NK-92 treated with Interleukin-12 subunit alpha and Interleukin-12 subunit beta, amount 100 ng/mL, for 24 hours (cell line): ENCODE measurements at regions not wholly inside any gene's neighbourhood (a gene's known extent, or its start where the extent isn't known, plus 50 kb on each side); places are given as distances from the start of the nearest gene placed in this dataset.
"Not testable (repeated sequence)": the region's sequence is repeated elsewhere in the genome, so short reads cannot be mapped to it uniquely, and the experiment has no call there.

ENCODE experiments used
- DNase-seq: peaks from one replicate; lab custom pipeline; 2025; lab: John Stamatoyannopoulos, UW

GRCh38 chr13:89968470-89968869 lies 1379.0 kb upstream of the MIR17HG start:
- DNase-seq: no peak

DNA sequence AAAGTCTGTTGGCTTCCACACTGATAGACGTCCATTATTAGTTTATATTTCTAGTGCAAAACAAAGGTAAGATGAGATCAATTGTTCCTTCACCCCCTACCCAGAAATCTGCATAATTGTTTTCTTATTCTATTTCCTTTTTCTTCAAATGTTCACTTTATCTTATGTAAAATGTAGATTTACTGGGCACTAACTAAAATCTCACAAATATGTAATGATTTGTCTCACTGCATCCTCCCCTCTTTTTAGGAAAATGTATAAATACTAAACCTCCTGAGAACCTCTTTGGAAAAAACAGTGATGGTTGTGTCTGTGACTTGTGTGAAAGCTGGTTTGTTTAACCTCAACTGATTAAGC lies 1377.2 kb upstream of the MIR17HG start:
- DNase-seq: no peak

- DNase-seq: no peak
These were observed 1370.3 kb upstream of the MIR17HG start for GRCh38 chr13:89977203-89977602.

- no peak for DNase-seq
These were observed 1366.6 kb upstream of the MIR17HG start for GRCh38 chr13:89980896-89981295.

- DNase-seq: no peak
These were observed 1364.9 kb upstream of the MIR17HG start for GRCh38 chr13:89982407-89983095.

- no peak for DNase-seq
These were observed 1359.3 kb upstream of the MIR17HG start for GRCh38 chr13:89988206-89988605.

GRCh38 chr13:90003566-90003965 lies 1343.9 kb upstream of the MIR17HG start:
- no peak for DNase-seq

DNA sequence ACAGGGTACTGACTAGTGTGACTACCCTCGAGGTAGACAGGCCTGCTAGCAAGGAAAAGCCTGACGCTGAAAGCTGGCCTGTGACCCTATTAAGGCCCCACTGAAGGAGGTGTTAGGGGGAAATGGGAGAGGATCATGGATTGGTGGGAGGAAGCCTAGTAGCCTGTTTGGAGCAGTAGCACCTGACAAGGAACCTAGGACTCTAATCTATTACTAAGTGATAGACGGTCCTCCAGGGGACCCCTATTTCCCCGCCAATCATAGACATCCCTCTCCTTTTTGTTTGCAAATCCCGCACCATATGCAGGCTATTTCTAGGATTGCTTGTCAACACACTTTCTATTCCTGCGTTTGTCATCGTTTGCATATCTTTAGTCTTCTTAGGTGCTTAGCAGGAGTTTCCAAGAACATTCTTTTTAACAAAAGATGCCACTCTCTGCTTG lies 1338.8 kb upstream of the MIR17HG start:
- no peak for DNase-seq

GRCh38 chr13:90014038-90014437 lies 1333.4 kb upstream of the MIR17HG start:
- no peak for DNase-seq

DNA sequence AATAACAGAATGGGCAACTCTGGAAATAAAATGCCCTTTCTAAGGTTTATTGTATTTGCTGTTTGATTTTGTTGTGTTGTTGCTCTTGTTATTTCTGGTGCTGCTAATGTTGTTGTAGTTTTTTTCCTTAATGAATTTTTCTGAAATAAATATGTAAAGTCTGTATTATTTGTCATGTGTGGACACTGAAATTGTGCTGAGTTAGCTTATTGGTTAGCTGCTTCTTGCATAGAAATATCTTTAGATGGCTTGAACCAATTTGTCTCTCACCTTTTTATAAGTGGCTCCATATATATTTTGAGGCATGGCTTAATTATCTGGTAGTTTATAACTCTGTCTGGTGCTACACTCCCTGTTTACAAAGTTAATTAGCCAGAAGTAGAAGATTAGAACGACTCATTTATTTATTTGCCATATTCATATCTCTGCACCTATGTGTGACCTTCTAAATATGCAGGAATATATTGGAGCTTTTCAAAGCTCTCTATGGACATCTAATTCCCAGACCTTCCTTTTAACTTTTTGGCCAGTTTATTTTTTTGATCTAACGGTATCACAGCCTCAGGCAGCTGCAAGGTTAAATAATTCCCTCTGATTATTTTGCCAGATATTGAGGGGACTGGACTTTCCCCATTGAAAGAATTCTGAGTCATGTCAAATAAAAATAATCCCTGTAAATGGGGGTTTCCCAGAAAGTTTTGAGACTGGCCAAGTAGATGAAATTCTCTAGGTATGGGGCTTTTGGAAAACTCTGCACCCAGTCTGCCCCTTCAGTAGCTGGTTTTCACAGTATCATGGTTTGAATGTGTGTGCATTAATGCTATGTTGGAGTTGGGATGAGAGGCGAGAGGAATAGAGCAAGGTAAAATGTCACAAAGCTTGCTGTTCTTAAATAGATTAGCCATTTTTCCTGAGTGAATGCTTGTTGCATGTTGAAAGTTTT lies 1331.7 kb upstream of the MIR17HG start:
- DNase-seq: no peak

DNA sequence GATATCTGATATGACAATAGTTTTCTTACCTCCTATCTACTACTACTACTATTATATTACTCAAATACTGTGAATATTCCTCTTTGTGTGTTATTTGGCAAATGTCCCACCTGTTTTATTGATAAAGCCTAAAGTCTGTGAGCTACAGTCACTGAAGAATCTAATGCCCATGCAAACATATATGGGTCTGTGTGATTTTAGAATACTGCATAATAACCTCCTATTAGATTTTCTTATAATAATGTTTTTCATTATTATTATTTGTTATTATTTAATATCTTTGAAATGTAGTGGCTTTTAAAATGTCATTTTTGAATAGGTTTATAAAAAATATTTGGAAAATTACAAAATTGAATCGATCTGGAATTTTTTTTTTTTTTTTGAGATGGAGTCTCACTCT lies 1330.8 kb upstream of the MIR17HG start:
- DNase-seq: no peak

DNA sequence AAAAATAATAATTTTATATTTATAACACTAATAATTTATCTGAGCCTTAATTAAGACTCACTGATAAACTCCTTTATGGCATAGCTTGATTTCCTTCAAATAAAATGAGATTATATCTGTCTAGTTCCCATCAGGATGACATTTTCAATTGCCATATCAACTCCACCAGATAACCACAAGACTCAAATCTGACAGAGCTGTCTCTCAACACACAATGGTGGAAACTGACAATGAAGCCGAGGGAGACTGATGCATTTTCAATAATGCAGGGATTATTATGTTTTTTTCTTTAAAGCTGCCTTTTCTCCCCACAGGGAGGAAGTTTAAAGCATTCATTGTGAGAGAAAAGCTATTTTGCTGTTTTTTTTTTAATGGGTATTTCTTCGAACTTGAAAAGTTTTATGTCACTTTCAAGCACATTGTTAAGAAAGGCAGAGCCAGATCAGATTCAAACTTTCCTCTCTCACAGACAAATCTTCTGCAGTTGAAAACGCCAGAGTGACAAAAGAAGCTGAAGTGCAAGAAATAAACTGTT lies 1326.9 kb upstream of the MIR17HG start:
- DNase-seq: no peak

- no peak for DNase-seq
These were observed 1320.1 kb upstream of the MIR17HG start for GRCh38 chr13:90027409-90027808.

DNA sequence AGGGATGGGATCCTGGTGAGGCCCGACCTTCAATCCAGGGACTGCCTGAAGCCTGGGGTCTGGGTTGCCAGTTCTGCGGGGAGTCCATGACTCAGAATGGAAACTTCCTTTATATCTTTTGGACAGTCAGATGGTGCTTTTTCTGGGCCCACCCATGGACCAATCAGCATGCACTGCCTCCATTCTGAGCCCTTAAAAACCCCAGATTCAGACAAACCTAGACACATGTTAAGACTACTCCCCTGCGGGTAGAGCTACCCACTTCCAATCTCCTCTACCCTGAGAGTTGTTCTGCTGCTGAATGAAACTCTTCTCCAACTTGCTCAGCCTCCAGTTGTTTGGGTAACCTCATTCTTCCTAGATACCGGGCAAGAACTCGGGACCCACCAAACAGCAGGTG lies 1315.2 kb upstream of the MIR17HG start:
- no peak for DNase-seq

GRCh38 chr13:90032841-90033493 lies 1314.5 kb upstream of the MIR17HG start:
- no peak for DNase-seq

GRCh38 chr13:90039516-90039915 lies 1308.0 kb upstream of the MIR17HG start:
- no peak for DNase-seq

- DNase-seq: no peak
These were observed 1299.9 kb upstream of the MIR17HG start for GRCh38 chr13:90047600-90047999.

DNA sequence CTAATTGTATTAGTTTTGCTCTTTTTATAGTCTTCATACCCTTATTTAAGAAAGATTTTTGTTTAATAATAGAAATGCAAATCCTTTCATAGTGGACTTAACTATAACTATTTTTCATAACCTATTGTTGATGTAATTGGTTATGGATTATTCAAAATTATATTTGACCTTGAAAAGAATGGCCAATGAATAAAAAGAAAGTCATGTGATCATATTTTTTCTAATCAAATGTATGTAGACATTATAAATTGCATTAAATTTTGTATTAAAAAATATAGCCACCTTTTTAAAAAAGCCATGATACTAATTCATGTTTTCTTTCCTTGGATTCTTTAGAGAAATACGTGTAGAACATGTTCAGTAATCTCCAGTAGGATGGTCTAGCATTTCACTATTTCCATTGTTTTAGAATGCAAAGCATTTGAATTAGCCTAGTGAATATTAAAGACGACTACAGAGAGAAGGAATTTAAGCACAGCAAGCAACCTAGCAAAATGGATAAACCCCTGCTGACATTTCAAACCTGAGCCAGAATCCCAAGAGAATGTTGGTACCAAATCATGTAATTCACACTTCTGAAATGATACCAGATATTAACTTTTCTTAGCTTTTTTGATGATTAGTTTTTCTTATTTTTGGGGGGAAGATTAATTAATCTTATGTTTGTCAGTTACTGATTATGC lies 1297.4 kb upstream of the MIR17HG start:
- DNase-seq: no peak

DNA sequence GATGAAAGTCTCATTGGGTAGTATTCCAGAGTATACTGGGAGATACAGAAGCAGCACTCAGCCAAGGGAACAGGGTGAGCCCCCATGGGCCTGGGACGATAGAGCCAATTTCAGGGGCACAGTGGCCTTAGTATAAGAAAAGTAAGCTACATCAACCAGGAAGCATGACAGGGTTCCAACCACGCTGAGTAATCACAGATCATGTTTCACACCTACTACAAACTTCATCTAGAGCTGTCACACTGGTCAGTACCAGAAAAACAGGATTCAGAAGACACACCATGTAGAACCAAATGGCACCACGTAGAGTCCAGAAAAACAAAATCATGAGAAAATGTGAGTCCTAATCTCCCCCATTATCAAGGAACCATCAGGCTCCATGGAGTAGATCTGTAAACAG lies 1292.4 kb upstream of the MIR17HG start:
- no peak for DNase-seq

- no peak for DNase-seq
These were observed 1291.7 kb upstream of the MIR17HG start for GRCh38 chr13:90055760-90056159.

DNA sequence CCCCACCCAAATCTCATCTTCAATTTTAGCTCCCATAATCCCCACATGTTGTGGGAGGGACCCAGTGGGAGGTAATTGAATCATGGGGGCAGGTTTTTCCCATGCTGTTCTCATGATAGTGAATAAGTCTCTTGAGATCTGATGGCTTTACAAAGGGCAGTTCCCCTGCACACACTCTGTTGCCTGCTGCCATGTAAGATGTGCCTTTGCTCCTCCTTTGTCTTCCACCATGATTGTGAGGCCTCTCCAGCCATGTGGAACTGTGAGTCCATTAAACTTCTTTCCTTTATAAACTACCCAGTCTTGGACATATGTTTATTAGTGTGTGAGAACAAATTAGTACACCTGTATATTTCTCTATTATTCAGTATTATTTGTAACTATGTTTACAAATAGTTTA lies 1283.3 kb upstream of the MIR17HG start:
- not testable (repeated sequence) for DNase-seq

GRCh38 chr13:90068658-90069057 lies 1278.8 kb upstream of the MIR17HG start:
- no peak for DNase-seq
